DND-41 (cell line): ENCODE measurements at regions not wholly inside any gene's neighbourhood (a gene's known extent, or its start where the extent isn't known, plus 50 kb on each side); places are given as distances from the start of the nearest gene placed in this dataset.

Source experiments
- ATAC-seq: fragments of 200-7000 bp; cut with Tn5 transposase; 3 replicates; pipeline ENCODE4 v1.9.1; 2021; ENCODE audit warnings: low read depth; ENCODE audit not compliant: insufficient read depth
- DNase-seq: peaks from one replicate; pipeline ENCODE4 v3.0.0-alpha.2; 2020
- H2AFZ ChIP-seq: 2 replicates; pipeline ENCODE4 v1.6.0; 2012; ENCODE audit warnings: low read depth, low read length
- H3K27ac ChIP-seq: 2 replicates; pipeline ENCODE4 v1.5.1; 2012; ENCODE audit warnings: low read length, inconsistent platforms
- H3K27me3 ChIP-seq: fragments of 200-600 bp; sonication (generic); 2 replicates; pipeline ENCODE4 v1.6.0; 2012; ENCODE audit warnings: low read length, mild to moderate bottlenecking, inconsistent platforms; ENCODE audit not compliant: insufficient read depth, poor library complexity
- H3K36me3 ChIP-seq: 2 replicates; pipeline ENCODE4 v1.5.1; 2012; ENCODE audit warnings: low read length, inconsistent platforms; ENCODE audit not compliant: insufficient read depth
- H3K4me1 ChIP-seq: 2 replicates; pipeline ENCODE4 v1.5.1; 2012; ENCODE audit warnings: mild to moderate bottlenecking, low read length; ENCODE audit not compliant: insufficient read depth
- H3K4me2 ChIP-seq: 2 replicates; pipeline ENCODE4 v1.6.0; 2012; ENCODE audit warnings: mild to moderate bottlenecking, moderate library complexity, low read length, inconsistent platforms; ENCODE audit not compliant: insufficient read depth
- H3K4me3 ChIP-seq, 2 experiments: fragments of 200-600 bp in 1 of 2; shearing (Covaris generic) in 1 of 2; 2 replicates each; pipeline ENCODE4 v1.5.1; 2012 to 2016; ENCODE audit warnings: inconsistent platforms in 2 of 2, low read length in 2 of 2, mild to moderate bottlenecking in 2 of 2, low read depth in 1 of 2, moderate library complexity in 1 of 2
- H3K79me2 ChIP-seq: 2 replicates; pipeline ENCODE4 v1.6.0; 2012; ENCODE audit warnings: low read length, inconsistent platforms; ENCODE audit not compliant: insufficient read depth
- H3K9ac ChIP-seq: 2 replicates; pipeline ENCODE4 v1.6.0; 2012; ENCODE audit warnings: low read depth, mild to moderate bottlenecking, inconsistent platforms, low read length, moderate library complexity
- H3K9me3 ChIP-seq: 2 replicates; pipeline ENCODE4 v1.5.1; 2012; ENCODE audit warnings: low read length, moderate library complexity, mild to moderate bottlenecking, inconsistent platforms; ENCODE audit not compliant: insufficient read depth, severe bottlenecking
- H4K20me1 ChIP-seq: 2 replicates; pipeline ENCODE4 v1.6.0; 2012; ENCODE audit warnings: low read length; ENCODE audit not compliant: insufficient read depth
- EZH2 ChIP-seq: IDR thresholded peaks from 3 replicates; pipeline ENCODE4 v1.6.1; 2012; ENCODE audit warnings: borderline replicate concordance, low read depth, mild to moderate bottlenecking, moderate library complexity, low read length, inconsistent platforms; ENCODE audit not compliant: severe bottlenecking
- TF ChIP-seq, protein P1 (sequence below): IDR thresholded peaks from 2 replicates; pipeline ENCODE4 v1.5.1; 2012; ENCODE audit warnings: borderline replicate concordance, low read length, moderate library complexity, mild to moderate bottlenecking; ENCODE audit not compliant: poor library complexity, severe bottlenecking; ENCODE audit errors: extremely low read depth

DNA sequence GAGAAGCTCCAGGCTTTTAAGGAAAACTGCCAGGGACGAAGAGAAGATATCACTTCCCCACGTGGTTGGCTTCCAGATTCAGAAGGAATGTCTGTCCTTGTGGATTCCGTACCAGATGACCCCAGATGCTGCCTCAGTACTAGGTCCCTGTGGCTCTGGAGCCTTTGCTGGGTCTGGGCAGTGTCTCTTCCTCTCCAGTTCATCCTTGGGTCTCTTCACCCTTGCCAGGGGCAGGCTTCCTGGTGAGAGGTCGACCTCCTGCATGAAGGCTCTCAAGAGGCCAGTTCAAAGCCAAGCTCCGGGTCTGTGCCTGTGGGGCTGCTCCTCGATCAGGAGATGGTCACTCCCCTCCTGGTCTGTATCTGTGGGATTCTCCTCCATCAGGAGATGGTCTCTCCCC is 74.7 kb upstream of the B3GAT1 start:
- Histone ChIP-seq H3K27ac (no peak overlapping the region), H3K4me2 (no peak overlapping the region), H3K4me3 (no peak overlapping the region), H3K9ac (no peak overlapping the region), H3K4me1 (no peaks in the 10 kb centered on the region), H4K20me1 (no peaks in the 10 kb centered on the region), H2AFZ (no peak overlapping the region), H3K79me2 (no peaks in the 10 kb centered on the region), H3K27me3 (peaks cover 6% of the 10 kb centered on the region), H3K9me3 (no peaks in the 10 kb centered on the region), H3K36me3 (no peaks in the 10 kb centered on the region)
- TF ChIP-seq EZH2, result no peak
- TF ChIP-seq, protein P1, sequence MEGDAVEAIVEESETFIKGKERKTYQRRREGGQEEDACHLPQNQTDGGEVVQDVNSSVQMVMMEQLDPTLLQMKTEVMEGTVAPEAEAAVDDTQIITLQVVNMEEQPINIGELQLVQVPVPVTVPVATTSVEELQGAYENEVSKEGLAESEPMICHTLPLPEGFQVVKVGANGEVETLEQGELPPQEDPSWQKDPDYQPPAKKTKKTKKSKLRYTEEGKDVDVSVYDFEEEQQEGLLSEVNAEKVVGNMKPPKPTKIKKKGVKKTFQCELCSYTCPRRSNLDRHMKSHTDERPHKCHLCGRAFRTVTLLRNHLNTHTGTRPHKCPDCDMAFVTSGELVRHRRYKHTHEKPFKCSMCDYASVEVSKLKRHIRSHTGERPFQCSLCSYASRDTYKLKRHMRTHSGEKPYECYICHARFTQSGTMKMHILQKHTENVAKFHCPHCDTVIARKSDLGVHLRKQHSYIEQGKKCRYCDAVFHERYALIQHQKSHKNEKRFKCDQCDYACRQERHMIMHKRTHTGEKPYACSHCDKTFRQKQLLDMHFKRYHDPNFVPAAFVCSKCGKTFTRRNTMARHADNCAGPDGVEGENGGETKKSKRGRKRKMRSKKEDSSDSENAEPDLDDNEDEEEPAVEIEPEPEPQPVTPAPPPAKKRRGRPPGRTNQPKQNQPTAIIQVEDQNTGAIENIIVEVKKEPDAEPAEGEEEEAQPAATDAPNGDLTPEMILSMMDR, result no peak
- DNase-seq (no peak), ATAC-seq (no peak)

DNA sequence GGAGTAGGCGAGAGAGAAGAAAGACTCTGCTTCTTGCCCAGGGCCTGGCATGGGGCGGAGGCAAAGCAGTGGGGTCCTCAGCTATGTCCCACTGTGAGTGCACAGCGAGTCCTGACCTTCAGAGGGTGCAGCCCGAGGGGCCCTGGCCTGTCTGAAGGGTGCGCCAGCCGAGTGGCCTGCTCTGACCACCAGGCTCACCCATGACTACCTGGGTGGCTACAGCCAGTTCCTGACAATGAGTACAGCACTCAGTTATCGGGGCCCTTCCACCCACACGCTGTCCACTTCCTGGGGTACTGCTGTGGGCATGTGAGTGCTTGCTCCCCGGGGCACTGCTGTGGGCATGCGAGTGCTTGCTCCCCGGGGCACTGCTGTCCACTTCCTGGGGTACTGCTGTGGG is 74.1 kb upstream of the B3GAT1 start:
- H3K27me3 ChIP-seq, result peaks cover 8% of the 10 kb centered on the region
- no peaks in the 10 kb centered on the region for H4K20me1 ChIP-seq
- no peak for TF ChIP-seq EZH2
- TF ChIP-seq, protein P1, result no peak
- H3K79me2 ChIP-seq, result no peaks in the 10 kb centered on the region
- no peak overlapping the region for H3K27ac ChIP-seq
- ATAC-seq (no peak), DNase-seq (no peak)
- H3K36me3 ChIP-seq, result no peaks in the 10 kb centered on the region
- H3K4me1 ChIP-seq, result no peaks in the 10 kb centered on the region
- no peaks in the 10 kb centered on the region for H3K9me3 ChIP-seq
- H3K9ac ChIP-seq, result no peak overlapping the region
- H2AFZ ChIP-seq, result no peak overlapping the region
- no peak overlapping the region for H3K4me2 ChIP-seq
- no peak overlapping the region for H3K4me3 ChIP-seq

DNA sequence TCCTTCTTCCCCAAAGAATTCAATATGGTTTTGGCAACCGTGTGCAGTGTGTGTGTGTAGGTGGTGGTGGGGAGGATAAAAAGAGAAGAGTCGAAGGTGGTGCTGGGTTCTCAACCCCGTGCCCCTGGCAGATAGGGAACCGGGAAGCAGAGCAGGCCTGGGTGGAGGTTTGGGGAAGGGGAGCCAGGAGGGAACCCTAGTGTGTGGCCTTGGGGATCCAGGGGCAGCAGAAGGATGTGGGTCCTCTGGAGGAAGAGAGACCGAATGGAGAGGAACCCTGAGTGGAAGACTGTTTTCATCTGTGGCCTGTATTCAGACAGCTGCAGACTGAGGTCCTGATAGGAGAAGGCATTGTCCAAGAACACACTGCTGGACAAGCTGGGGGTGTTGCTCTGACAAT is 73.3 kb upstream of the B3GAT1 start:
- Histone ChIP-seq H3K9ac (no peak overlapping the region), H3K27me3 (peaks cover 8% of the 10 kb centered on the region), H2AFZ (no peak overlapping the region), H3K79me2 (no peaks in the 10 kb centered on the region), H3K4me3 (no peak overlapping the region), H3K36me3 (no peaks in the 10 kb centered on the region), H3K9me3 (no peaks in the 10 kb centered on the region), H3K27ac (no peak overlapping the region), H3K4me2 (no peak overlapping the region), H4K20me1 (no peaks in the 10 kb centered on the region), H3K4me1 (no peaks in the 10 kb centered on the region)
- DNase-seq, result no peak
- TF ChIP-seq, protein P1, result no peak
- no peak for TF ChIP-seq EZH2
- no peak for ATAC-seq

DNA sequence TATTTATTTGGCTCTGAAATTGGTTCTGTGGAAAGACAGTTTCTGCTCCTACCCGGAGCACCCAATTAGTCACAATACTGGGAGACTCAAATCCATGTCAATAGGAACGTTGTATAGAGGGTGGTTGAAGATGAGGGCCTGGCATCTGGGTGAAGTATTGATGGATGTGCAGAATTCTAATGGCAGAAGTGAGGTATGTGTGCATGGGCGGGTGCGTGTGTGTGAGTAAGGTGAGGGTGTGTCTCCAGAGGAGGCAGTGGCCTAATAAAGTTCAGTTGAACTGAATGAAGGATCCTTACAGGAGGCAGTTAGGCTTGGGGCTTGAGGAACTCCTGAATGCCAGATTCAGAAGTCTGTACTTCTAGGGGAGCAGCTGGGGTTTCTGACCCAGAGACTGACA is 71.8 kb upstream of the B3GAT1 start:
- TF ChIP-seq, protein P1, result no peak
- TF ChIP-seq EZH2, result no peak
- Histone ChIP-seq H3K27ac (no peak overlapping the region), H3K4me3 (no peak overlapping the region), H3K4me2 (no peak overlapping the region), H3K4me1 (no peaks in the 10 kb centered on the region), H4K20me1 (no peaks in the 10 kb centered on the region), H3K9ac (no peak overlapping the region), H3K27me3 (peaks cover 8% of the 10 kb centered on the region), H3K9me3 (no peaks in the 10 kb centered on the region), H3K79me2 (no peaks in the 10 kb centered on the region), H3K36me3 (no peaks in the 10 kb centered on the region), H2AFZ (no peak overlapping the region)
- DNase-seq, result no peak
- no peak for ATAC-seq
